GM12878 (cell line): ENCODE measurements at regions not wholly inside any gene's neighbourhood (a gene's known extent, or its start where the extent isn't known, plus 50 kb on each side); places are given as distances from the start of the nearest gene placed in this dataset.

Experiments used
- ATAC-seq: fragments of 200-7000 bp; cut with Tn5 transposase; 3 replicates; pipeline ENCODE4 v1.9.1; 2020; ENCODE audit warnings: mild to moderate bottlenecking, moderate library complexity
- BruUV-seq: library from RNA; stranded (reverse); fragments of 400-500 nt; replicated peaks from 2 replicates; lab custom pipeline; 2021; lab: Mats Ljungman, UMichigan
- CTCF ChIA-PET: fragments of 300-600 bp; sonication (Branson Sonifier 250); formaldehyde crosslinking; extraction: SDS; loops from one replicate; lab custom pipeline; 2021; ENCODE audit warnings: inconsistent platforms; lab: Yijun Ruan, JAX
- POLR2A ChIA-PET: fragments of 350-600 bp; formaldehyde crosslinking; extraction: SDS; loops from one replicate; lab custom pipeline; 2021; ENCODE audit warnings: inconsistent platforms; lab: Charles Lee
- RAD21 ChIA-PET: fragments of 300-600 bp; sonication (Branson Sonifier 250); formaldehyde crosslinking; loops from one replicate; lab custom pipeline; 2023; ENCODE audit warnings: antibody characterized with exemption; ENCODE audit not compliant: unreplicated experiment; lab: Charles Lee
- SMC1A ChIA-PET: fragments of 300-600 bp; sonication (Branson Sonifier 250); formaldehyde crosslinking; loops from one replicate; lab custom pipeline; 2023; ENCODE audit not compliant: unreplicated experiment, uncharacterized antibody; lab: Charles Lee
- DNase-seq: peaks from one replicate; pipeline ENCODE4 v3.0.0-alpha.2; 2011; ENCODE audit warnings: low read depth, low spot score
- FAIRE-seq: peaks from 3 replicates; lab custom pipeline; 2011; peaks lifted over from hg19 to GRCh38; lab: Jason Lieb, UNC
- H2AFZ ChIP-seq: 2 replicates; pipeline ENCODE4 v1.6.0; 2011; ENCODE audit warnings: low read depth, low read length, control low read depth; ENCODE audit not compliant: control insufficient read depth
- H3K27ac ChIP-seq: 2 replicates; pipeline ENCODE4 v1.5.1; 2011; ENCODE audit warnings: control low read depth; ENCODE audit not compliant: control insufficient read depth, insufficient read depth
- H3K27me3 ChIP-seq, 2 experiments: replicated peaks in 1 of 2; 2 replicates each; pipeline versions ENCODE4 v1.6.0 to v1.6.1; 2011; ENCODE audit warnings: low read length in 1 of 2; ENCODE audit not compliant: control insufficient read depth in 2 of 2, insufficient read depth in 2 of 2
- H3K36me3 ChIP-seq, 2 experiments: 2 replicates each; pipeline ENCODE4 v1.5.1; 2011; ENCODE audit warnings: low read length in 1 of 2; ENCODE audit not compliant: control insufficient read depth in 2 of 2, insufficient read depth in 2 of 2
- H3K4me1 ChIP-seq: 2 replicates; pipeline ENCODE4 v1.6.1; 2011; ENCODE audit warnings: mild to moderate bottlenecking, low read length, moderate library complexity, mixed read lengths; ENCODE audit not compliant: control insufficient read depth, insufficient read depth
- H3K4me2 ChIP-seq: 2 replicates; pipeline ENCODE4 v1.6.0; 2011; ENCODE audit warnings: control low read depth; ENCODE audit not compliant: control insufficient read depth, insufficient read depth
- H3K4me3 ChIP-seq: fragments of 200-600 bp; sonication (generic); 2 replicates; pipeline ENCODE4 v1.5.1; 2016
- H3K79me2 ChIP-seq: 2 replicates; pipeline ENCODE4 v1.6.0; 2011; ENCODE audit warnings: low read length; ENCODE audit not compliant: control insufficient read depth, insufficient read depth
- H3K9ac ChIP-seq: 2 replicates; pipeline ENCODE4 v1.8.0; 2011; ENCODE audit warnings: low read length, control low read depth, mixed read lengths; ENCODE audit not compliant: control insufficient read depth, insufficient read depth
- H3K9me3 ChIP-seq: replicated peaks from 3 replicates; pipeline ENCODE4 v1.5.1; 2011; ENCODE audit warnings: mild to moderate bottlenecking, low read length; ENCODE audit not compliant: control insufficient read depth, insufficient read depth
- H4K20me1 ChIP-seq: 2 replicates; pipeline ENCODE4 v1.6.0; 2011; ENCODE audit not compliant: control insufficient read depth, insufficient read depth
- CUX1 ChIP-seq: IDR thresholded peaks from 2 replicates; pipeline ENCODE4 v1.6.1; 2012; ENCODE audit warnings: improper control_type of control experiment, low read depth, low read length; ENCODE audit not compliant: insufficient replicate concordance
- EP300 ChIP-seq, 2 experiments: fragments of 150-350 bp in 1 of 2; IDR thresholded peaks; 2 replicates each; pipeline ENCODE4 v1.6.1; 2011 to 2012; ENCODE audit warnings: low read depth in 2 of 2, low read length in 2 of 2, borderline replicate concordance in 1 of 2, improper control_type of control experiment in 1 of 2, inconsistent platforms in 1 of 2; ENCODE audit not compliant: control insufficient read depth in 1 of 2
- FOXK2 ChIP-seq: fragments of 450-650 bp; IDR thresholded peaks from 2 replicates; pipeline ENCODE4 v1.6.1; 2017; ENCODE audit warnings: mild to moderate bottlenecking, moderate library complexity
- MEF2A ChIP-seq: IDR thresholded peaks from 2 replicates; pipeline ENCODE4 v1.6.1; 2011; ENCODE audit warnings: low read depth, mild to moderate bottlenecking, low read length, moderate library complexity; ENCODE audit not compliant: insufficient read depth
- NR2C1 ChIP-seq: fragments of 450-650 bp; IDR thresholded peaks from 2 replicates; pipeline ENCODE4 v1.6.1; 2017; ENCODE audit warnings: antibody characterized with exemption, mild to moderate bottlenecking, moderate library complexity
- PAX8 ChIP-seq: fragments of 450-650 bp; IDR thresholded peaks from 2 replicates; pipeline ENCODE4 v1.6.1; 2017; ENCODE audit warnings: mild to moderate bottlenecking, moderate library complexity
- SREBF1 ChIP-seq: IDR thresholded peaks from 2 replicates; pipeline ENCODE4 v1.6.1; 2012; ENCODE audit warnings: mild to moderate bottlenecking, low read length
- TAF1 ChIP-seq: IDR thresholded peaks from 2 replicates; pipeline ENCODE4 v1.6.1; 2011; ENCODE audit warnings: mild to moderate bottlenecking, low read depth, low read length, borderline replicate concordance
- WGBS: methylation state at CpG from one replicate; pipeline ENCODE4 v1.1.6; 2016; ENCODE audit warnings: low lambda C conversion rate; ENCODE audit not compliant: insufficient replicate concordance, insufficient coverage; ENCODE audit errors: missing lambda C conversion rate; 5-methylcytosine and 5-hydroxymethylcytosine counted together
- in situ Hi-C: fragments of 300-500 bp; cut with MboI; formaldehyde crosslinking; loops from 9 replicates; pipeline ENCODE4 v1.14.3; 2018; ENCODE audit warnings: mixed read lengths
- intact Hi-C: fragments of 100-400 bp; cut with micrococcal nuclease; formaldehyde crosslinking; loops from one replicate; pipeline ENCODE4 v1.14.2; 2022; ENCODE audit not compliant: unreplicated experiment
- TF ChIP-seq, protein P1 (sequence below): fragments of 450-650 bp; IDR thresholded peaks from 2 replicates; pipeline ENCODE4 v1.6.1; 2017; ENCODE audit warnings: borderline replicate concordance

DNA sequence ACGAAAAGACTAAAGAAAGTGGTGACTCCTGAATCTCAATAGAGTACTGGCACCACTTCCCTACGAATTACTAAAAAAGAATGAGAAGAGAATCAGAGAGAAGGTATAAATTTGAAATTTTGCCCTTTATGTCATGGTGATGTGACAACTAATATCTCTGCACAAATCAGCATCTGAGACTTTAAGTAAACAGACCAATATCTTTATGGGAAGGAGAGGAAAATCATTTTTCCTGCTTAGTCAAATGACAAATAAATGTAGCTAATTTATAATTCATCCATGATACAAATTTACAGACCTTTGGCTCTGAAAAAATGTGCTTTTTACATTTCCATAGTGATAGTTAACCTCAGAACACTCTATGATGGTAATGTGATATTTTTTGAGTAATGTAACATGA lies 424.8 kb upstream of the EPHA5 start:
- Histone ChIP-seq H3K4me1 (no peaks in the 10 kb centered on the region), H3K36me3 (no peaks in the 10 kb centered on the region), H3K9me3 (no peaks in the 10 kb centered on the region), H3K27ac (no peak overlapping the region), H3K9ac (no peak overlapping the region), H3K4me2 (no peak overlapping the region), H2AFZ (no peak overlapping the region), H3K79me2 (no peaks in the 10 kb centered on the region), H3K4me3 (no peak overlapping the region), H3K27me3 (no peaks in the 10 kb centered on the region), H4K20me1 (no peaks in the 10 kb centered on the region)
- TF ChIP-seq PAX8 (no peak), SREBF1 (no peak), CUX1 (no peak), TAF1 (no peak), EP300 (IDR thresholded peaks at IDR 0.05; ENCODE audit: borderline replicate concordance in 1 of 2, control insufficient read depth in 1 of 2, low read depth in 2 of 2, low read length in 2 of 2) (no peak), FOXK2 (no peak), MEF2A (no peak), NR2C1 (no peak)
- TF ChIP-seq, protein P1, sequence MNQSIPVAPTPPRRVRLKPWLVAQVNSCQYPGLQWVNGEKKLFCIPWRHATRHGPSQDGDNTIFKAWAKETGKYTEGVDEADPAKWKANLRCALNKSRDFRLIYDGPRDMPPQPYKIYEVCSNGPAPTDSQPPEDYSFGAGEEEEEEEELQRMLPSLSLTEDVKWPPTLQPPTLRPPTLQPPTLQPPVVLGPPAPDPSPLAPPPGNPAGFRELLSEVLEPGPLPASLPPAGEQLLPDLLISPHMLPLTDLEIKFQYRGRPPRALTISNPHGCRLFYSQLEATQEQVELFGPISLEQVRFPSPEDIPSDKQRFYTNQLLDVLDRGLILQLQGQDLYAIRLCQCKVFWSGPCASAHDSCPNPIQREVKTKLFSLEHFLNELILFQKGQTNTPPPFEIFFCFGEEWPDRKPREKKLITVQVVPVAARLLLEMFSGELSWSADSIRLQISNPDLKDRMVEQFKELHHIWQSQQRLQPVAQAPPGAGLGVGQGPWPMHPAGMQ: no peak
- FAIRE-seq (no peak), DNase-seq (no peak), ATAC-seq (no peak)
- SMC1A ChIA-PET: no interaction called here
- CTCF ChIA-PET: no interaction called here
- in situ Hi-C loops: no loop called here
- POLR2A ChIA-PET: no interaction called here
- 0% methylated on average over 1 of the region's 2 CpGs for WGBS
- BruUV-seq: no TSS peak
- RAD21 ChIA-PET: no interaction called here
- intact Hi-C loops: no loop called here
